GM19438 (cell line): ENCODE measurements at regions not wholly inside any gene's neighbourhood (a gene's known extent, or its start where the extent isn't known, plus 50 kb on each side); places are given as distances from the start of the nearest gene placed in this dataset.
"Not testable (repeated sequence)": the region's sequence is repeated elsewhere in the genome, so short reads cannot be mapped to it uniquely, and the experiment has no call there.

Experiments used
- ATAC-seq: cut with Tn5 transposase; IDR thresholded peaks from one replicate; pipeline ENCODE4 v1.9.1; 2021; ENCODE audit warnings: low read depth; ENCODE audit not compliant: unreplicated experiment

- ATAC-seq, result no peak
These were observed 83.5 kb upstream of the PRDX6 start for GRCh38 chr1:173393659-173394000.

- ATAC-seq, result not testable (repeated sequence)
These were observed 82.3 kb upstream of the PRDX6 start for GRCh38 chr1:173394813-173395212.

- ATAC-seq, result no peak
These were observed 81.4 kb upstream of the PRDX6 start for GRCh38 chr1:173395762-173396161.

GRCh38 chr1:173400387-173400995, 76.6 kb upstream of the PRDX6 start:
- no peak for ATAC-seq

GRCh38 chr1:173403996-173404395, 73.1 kb upstream of the PRDX6 start:
- ATAC-seq, result no peak

GRCh38 chr1:173405281-173405680, 71.9 kb upstream of the PRDX6 start:
- no peak for ATAC-seq

GRCh38 chr1:173405834-173406233, 71.3 kb upstream of the PRDX6 start:
- no peak for ATAC-seq

- no peak for ATAC-seq
These were observed 70.3 kb upstream of the PRDX6 start for GRCh38 chr1:173406783-173407230.

- ATAC-seq, result no peak
These were observed 69.3 kb upstream of the PRDX6 start for GRCh38 chr1:173407846-173408245.

GRCh38 chr1:173408886-173409285, 68.2 kb upstream of the PRDX6 start:
- no peak for ATAC-seq

- ATAC-seq, result no peak
These were observed 67.5 kb upstream of the PRDX6 start for GRCh38 chr1:173409613-173410012.

GRCh38 chr1:173410133-173410793, 66.9 kb upstream of the PRDX6 start:
- ATAC-seq, result peak; percentile 0

GRCh38 chr1:173410794-173411236, 66.3 kb upstream of the PRDX6 start:
- peak; percentile 51 for ATAC-seq

GRCh38 chr1:173411835-173412742, 65.0 kb upstream of the PRDX6 start:
- no peak for ATAC-seq

- no peak for ATAC-seq
These were observed 63.8 kb upstream of the PRDX6 start for GRCh38 chr1:173413271-173413707.

GRCh38 chr1:173414136-173414535, 63.0 kb upstream of the PRDX6 start:
- ATAC-seq, result peak; percentile 41

GRCh38 chr1:173414539-173415226, 62.5 kb upstream of the PRDX6 start:
- ATAC-seq, result no peak

- no peak for ATAC-seq
These were observed 61.6 kb upstream of the PRDX6 start for GRCh38 chr1:173415490-173415889.

- no peak for ATAC-seq
These were observed 61.2 kb upstream of the PRDX6 start for GRCh38 chr1:173415905-173416450.

GRCh38 chr1:173417563-173417962, 59.6 kb upstream of the PRDX6 start:
- ATAC-seq, result no peak
